Activated T-helper 1 cell treated with anti-CD3 and anti-CD28 coated beads, Interleukin-12 subunit alpha, Interleukin-12 subunit beta, Interleukin-2, Interleukin-4 antibody, amounts not matched to agents 30 ng/mL and 10 ng/mL and 1 ng/mL, durations not matched to agents 14 hours and 24 hours and 36 hours (primary cell): ENCODE measurements at regions not wholly inside any gene's neighbourhood (a gene's known extent, or its start where the extent isn't known, plus 50 kb on each side); places are given as distances from the start of the nearest gene placed in this dataset.

ENCODE experiments used
- DNase-seq: peaks from one replicate; pipeline ENCODE4 v3.0.0; 2021; ENCODE audit warnings: low spot score
- H3K27ac Mint-ChIP-seq: one replicate; pipeline ENCODE4 v1.8.0; 2021; ENCODE audit warnings: mild to moderate bottlenecking, mixed read lengths
- H3K27me3 Mint-ChIP-seq: one replicate; pipeline ENCODE4 v1.8.0; 2022; ENCODE audit warnings: mild to moderate bottlenecking, moderate library complexity, mixed read lengths; ENCODE audit not compliant: insufficient read depth
- H3K36me3 Mint-ChIP-seq: one replicate; pipeline ENCODE4 v1.8.0; 2021; ENCODE audit warnings: low read depth, mixed read lengths
- H3K4me1 Mint-ChIP-seq: one replicate; pipeline ENCODE4 v1.8.0; 2021; ENCODE audit warnings: low read depth, mixed read lengths
- H3K4me3 Mint-ChIP-seq: one replicate; pipeline ENCODE4 v1.8.0; 2021; ENCODE audit warnings: mild to moderate bottlenecking, moderate library complexity, mixed read lengths
- H3K9me3 Mint-ChIP-seq: one replicate; pipeline ENCODE4 v1.8.0; 2021; ENCODE audit warnings: mixed read lengths
- intact Hi-C: fragments of 100-400 bp; cut with micrococcal nuclease; formaldehyde crosslinking; loops from one replicate; pipeline ENCODE4 v1.15.1; 2024

DNA sequence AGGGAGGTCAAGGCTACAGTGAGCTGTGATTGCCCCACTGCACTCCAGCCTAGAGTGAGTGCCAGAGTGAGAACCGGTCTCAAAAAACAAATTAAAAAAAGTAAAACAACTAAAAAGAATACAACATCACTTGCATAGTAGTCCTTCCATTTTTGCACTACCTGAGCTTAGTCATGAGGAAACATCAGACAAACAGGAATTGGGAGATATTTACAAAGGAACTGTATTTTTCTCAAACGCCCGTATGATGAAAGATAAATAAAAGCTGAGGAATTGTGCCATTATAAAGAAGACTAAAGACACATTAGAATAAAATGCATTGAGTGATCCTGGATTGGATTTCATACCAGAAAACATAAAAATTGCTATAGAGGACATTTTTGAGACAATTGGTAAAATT is 50.0 kb upstream of the ATP8B1 start:
- Mint-ChIP-seq H3K27ac (no peak overlapping the region), H3K36me3 (no peaks in the 10 kb centered on the region), H3K4me3 (no peak overlapping the region), H3K4me1 (no peaks in the 10 kb centered on the region), H3K9me3 (no peaks in the 10 kb centered on the region), H3K27me3 (peaks cover 39% of the 10 kb centered on the region)
- DNase-seq, result no peak
- intact Hi-C loops, result no loop called here
